ENCODE measurements at regions not wholly inside any gene's neighbourhood (a gene's known extent, or its start where the extent isn't known, plus 50 kb on each side); places are given as distances from the start of the nearest gene placed in this dataset.

GRCh38 chr3:194941360-194941955, 255.8 kb downstream of the FAM43A start:
- no peak overlapping the region for H2BK5ac ChIP-seq (ENCODE audit: low read depth, low read length, poor library complexity)
- no CpG with 5 or more reads among the region's 9 CpGs for WGBS (ENCODE audit: extremely low coverage, insufficient coverage, insufficient read length)
- no peak overlapping the region for H3K14ac ChIP-seq (ENCODE audit: low read length)
- no peaks in the 10 kb centered on the region for H3K79me2 ChIP-seq (ENCODE audit: control insufficient read depth, insufficient read depth, low read length, poor library complexity)
- H3K23ac ChIP-seq (ENCODE audit: low read length) = no peak overlapping the region
- no peaks in the 10 kb centered on the region for H3K79me1 ChIP-seq (ENCODE audit: low read length)
- H2BK12ac ChIP-seq (ENCODE audit: low read length) = no peak overlapping the region
- no peaks in the 10 kb centered on the region for H3K36me3 ChIP-seq (ENCODE audit: control insufficient read depth in 1 of 2, insufficient read depth in 2 of 2, low read length in 2 of 2)
- no peak overlapping the region for H4K91ac ChIP-seq (ENCODE audit: low read depth, low read length)
- no peak overlapping the region for H3K4me3 ChIP-seq (ENCODE audit: low read depth, low read length)
- no peak overlapping the region for H4K8ac ChIP-seq (ENCODE audit: low read depth, low read length)
- no peak overlapping the region for H2BK120ac ChIP-seq (ENCODE audit: insufficient read depth, low read length, poor library complexity)
- no peak overlapping the region for H3K18ac ChIP-seq (ENCODE audit: low read length)
- no peak overlapping the region for H3K27ac ChIP-seq (ENCODE audit: low read depth, low read length)
- no peak overlapping the region for H2AFZ ChIP-seq (ENCODE audit: insufficient read depth, low read length, poor library complexity)
- H2AK5ac ChIP-seq (ENCODE audit: low read length) = no peak overlapping the region
- H3K9me3 ChIP-seq (ENCODE audit: insufficient read depth, low read depth, low read length) = peaks cover 4% of the 10 kb centered on the region
- no peak for DNase-seq
- no peak overlapping the region for H3K9ac ChIP-seq (ENCODE audit: low read length)
- no peaks in the 10 kb centered on the region for H3K4me1 ChIP-seq (ENCODE audit: control insufficient read depth in 1 of 2, insufficient read depth in 2 of 2, low read length in 2 of 2)
- no peak overlapping the region for H3K4ac ChIP-seq (ENCODE audit: low read depth, low read length)
- H3K27me3 ChIP-seq (ENCODE audit: insufficient read depth, low read length) = no peaks in the 10 kb centered on the region
- no peak overlapping the region for H3K4me2 ChIP-seq (ENCODE audit: low read length)
- no peak overlapping the region for H4K12ac ChIP-seq (ENCODE audit: low read depth, low read length)

GRCh38 chr3:194941956-194942511, 256.4 kb downstream of the FAM43A start:
- Histone ChIP-seq H2BK120ac (ENCODE audit: insufficient read depth, low read length, poor library complexity) (no peak overlapping the region), H4K12ac (ENCODE audit: low read depth, low read length) (no peak overlapping the region), H3K36me3 (ENCODE audit: control insufficient read depth in 1 of 2, insufficient read depth in 2 of 2, low read length in 2 of 2) (no peaks in the 10 kb centered on the region), H3K79me2 (ENCODE audit: control insufficient read depth, insufficient read depth, low read length, poor library complexity) (no peaks in the 10 kb centered on the region), H3K4me2 (ENCODE audit: low read length) (no peak overlapping the region), H3K4me1 (ENCODE audit: control insufficient read depth in 1 of 2, insufficient read depth in 2 of 2, low read length in 2 of 2) (no peaks in the 10 kb centered on the region), H3K18ac (ENCODE audit: low read length) (no peak overlapping the region), H3K4ac (ENCODE audit: low read depth, low read length) (no peak overlapping the region), H2AFZ (ENCODE audit: insufficient read depth, low read length, poor library complexity) (no peak overlapping the region), H3K9me3 (ENCODE audit: insufficient read depth, low read depth, low read length) (peaks cover 4% of the 10 kb centered on the region), H4K91ac (ENCODE audit: low read depth, low read length) (no peak overlapping the region), H2AK5ac (ENCODE audit: low read length) (no peak overlapping the region), H3K4me3 (ENCODE audit: low read depth, low read length) (no peak overlapping the region), H4K8ac (ENCODE audit: low read depth, low read length) (no peak overlapping the region), H3K9ac (ENCODE audit: low read length) (no peak overlapping the region), H2BK5ac (ENCODE audit: low read depth, low read length, poor library complexity) (no peak overlapping the region), H3K79me1 (ENCODE audit: low read length) (no peaks in the 10 kb centered on the region), H3K27me3 (ENCODE audit: insufficient read depth, low read length) (no peaks in the 10 kb centered on the region), H3K27ac (ENCODE audit: low read depth, low read length) (no peak overlapping the region), H3K23ac (ENCODE audit: low read length) (no peak overlapping the region), H2BK12ac (ENCODE audit: low read length) (no peak overlapping the region), H3K14ac (ENCODE audit: low read length) (no peak overlapping the region)
- WGBS (ENCODE audit: extremely low coverage, insufficient coverage, insufficient read length) = no CpG with 5 or more reads among the region's 9 CpGs
- DNase-seq = peak; percentile 20 to 41

- Histone ChIP-seq H4K12ac (ENCODE audit: low read depth, low read length) (no peak overlapping the region), H3K9ac (ENCODE audit: low read length) (no peak overlapping the region), H3K23ac (ENCODE audit: low read length) (no peak overlapping the region), H3K9me3 (ENCODE audit: insufficient read depth, low read depth, low read length) (no peaks in the 10 kb centered on the region), H3K79me2 (ENCODE audit: control insufficient read depth, insufficient read depth, low read length, poor library complexity) (no peaks in the 10 kb centered on the region), H3K14ac (ENCODE audit: low read length) (no peak overlapping the region), H3K36me3 (ENCODE audit: control insufficient read depth in 1 of 2, insufficient read depth in 2 of 2, low read length in 2 of 2) (no peaks in the 10 kb centered on the region), H3K79me1 (ENCODE audit: low read length) (no peaks in the 10 kb centered on the region), H3K4me2 (ENCODE audit: low read length) (no peak overlapping the region), H3K4me1 (ENCODE audit: control insufficient read depth in 1 of 2, insufficient read depth in 2 of 2, low read length in 2 of 2) (no peaks in the 10 kb centered on the region), H2BK5ac (ENCODE audit: low read depth, low read length, poor library complexity) (no peak overlapping the region), H4K8ac (ENCODE audit: low read depth, low read length) (no peak overlapping the region), H4K91ac (ENCODE audit: low read depth, low read length) (no peak overlapping the region), H3K4ac (ENCODE audit: low read depth, low read length) (no peak overlapping the region), H2BK120ac (ENCODE audit: insufficient read depth, low read length, poor library complexity) (no peak overlapping the region), H3K27ac (ENCODE audit: low read depth, low read length) (no peak overlapping the region), H3K27me3 (ENCODE audit: insufficient read depth, low read length) (no peaks in the 10 kb centered on the region), H3K4me3 (ENCODE audit: low read depth, low read length) (no peak overlapping the region), H2BK12ac (ENCODE audit: low read length) (no peak overlapping the region), H3K18ac (ENCODE audit: low read length) (no peak overlapping the region), H2AK5ac (ENCODE audit: low read length) (no peak overlapping the region), H2AFZ (ENCODE audit: insufficient read depth, low read length, poor library complexity) (no peak overlapping the region)
- WGBS (ENCODE audit: extremely low coverage, insufficient coverage, insufficient read length) = no CpG with 5 or more reads among the region's 11 CpGs
- no peak for DNase-seq
These were observed 258.8 kb downstream of the FAM43A start for GRCh38 chr3:194944526-194944925.

GRCh38 chr3:194945508-194945907, 259.8 kb downstream of the FAM43A start:
- Histone ChIP-seq H3K36me3 (ENCODE audit: control insufficient read depth in 1 of 2, insufficient read depth in 2 of 2, low read length in 2 of 2) (no peaks in the 10 kb centered on the region), H2AK5ac (ENCODE audit: low read length) (no peak overlapping the region), H3K4ac (ENCODE audit: low read depth, low read length) (no peak overlapping the region), H2BK5ac (ENCODE audit: low read depth, low read length, poor library complexity) (no peak overlapping the region), H3K9me3 (ENCODE audit: insufficient read depth, low read depth, low read length) (peaks cover 4% of the 10 kb centered on the region), H4K8ac (ENCODE audit: low read depth, low read length) (no peak overlapping the region), H3K4me1 (ENCODE audit: control insufficient read depth in 1 of 2, insufficient read depth in 2 of 2, low read length in 2 of 2) (no peaks in the 10 kb centered on the region), H3K4me2 (ENCODE audit: low read length) (no peak overlapping the region), H4K91ac (ENCODE audit: low read depth, low read length) (no peak overlapping the region), H3K4me3 (ENCODE audit: low read depth, low read length) (no peak overlapping the region), H3K14ac (ENCODE audit: low read length) (no peak overlapping the region), H3K23ac (ENCODE audit: low read length) (no peak overlapping the region), H3K27ac (ENCODE audit: low read depth, low read length) (no peak overlapping the region), H4K12ac (ENCODE audit: low read depth, low read length) (no peak overlapping the region), H3K79me2 (ENCODE audit: control insufficient read depth, insufficient read depth, low read length, poor library complexity) (no peaks in the 10 kb centered on the region), H2AFZ (ENCODE audit: insufficient read depth, low read length, poor library complexity) (no peak overlapping the region), H3K9ac (ENCODE audit: low read length) (no peak overlapping the region), H3K79me1 (ENCODE audit: low read length) (no peaks in the 10 kb centered on the region), H2BK120ac (ENCODE audit: insufficient read depth, low read length, poor library complexity) (no peak overlapping the region), H3K18ac (ENCODE audit: low read length) (no peak overlapping the region), H2BK12ac (ENCODE audit: low read length) (no peak overlapping the region), H3K27me3 (ENCODE audit: insufficient read depth, low read length) (no peaks in the 10 kb centered on the region)
- no peak for DNase-seq
- 100% methylated on average over 1 of the region's 13 CpGs for WGBS (ENCODE audit: extremely low coverage, insufficient coverage, insufficient read length)
